Left lung (tissue), 4 donors: ENCODE measurements at regions not wholly inside any gene's neighbourhood (a gene's known extent, or its start where the extent isn't known, plus 50 kb on each side); places are given as distances from the start of the nearest gene placed in this dataset.
"Not testable (repeated sequence)": the region's sequence is repeated elsewhere in the genome, so short reads cannot be mapped to it uniquely, and the experiment has no call there.

Experiments used
- ATAC-seq: fragments of 200-7000 bp; cut with Tn5 transposase; one replicate; pipeline ENCODE4 v1.9.1; 2020; ENCODE audit warnings: moderate library complexity
- DNase-seq, 4 donors: peaks; one replicate each; pipeline ENCODE4 v3.0.0-alpha.2; 2013 to 2020
- H3K27ac ChIP-seq, 2 donors: fragments of 200-600 bp; sonication (generic) in 1 of 2; one replicate each; pipeline versions ENCODE4 v1.5.0 to v1.8.0; 2020 to 2021
- H3K27me3 ChIP-seq, 2 donors: fragments of 200-600 bp; sonication (generic) in 1 of 2; one replicate each; pipeline versions ENCODE4 v1.5.0 to v1.8.0; 2020 to 2021
- H3K36me3 ChIP-seq, 2 donors: fragments of 200-600 bp; sonication (generic) in 1 of 2; one replicate each; pipeline versions ENCODE4 v1.5.0 to v1.8.0; 2020 to 2021
- H3K4me1 ChIP-seq, 2 donors: fragments of 200-600 bp; one replicate each; pipeline ENCODE4 v1.8.0; 2021
- H3K4me3 ChIP-seq, 2 donors: fragments of 200-600 bp; sonication (generic) in 1 of 2; one replicate each; pipeline versions ENCODE4 v1.5.0 to v1.8.0; 2020 to 2021; ENCODE audit warnings: mild to moderate bottlenecking in 1 of 2
- H3K9me3 ChIP-seq, 2 donors: fragments of 200-600 bp; sonication (generic) in 1 of 2; one replicate each; pipeline versions ENCODE4 v1.5.0 to v1.8.0; 2020 to 2021
- intact Hi-C, 2 donors: fragments of 100-400 bp; cut with DNase I; formaldehyde crosslinking; loops; one replicate each; pipeline versions ENCODE4 v1.11.2 to v1.14.2; 2022
- TF ChIP-seq, protein P1 (sequence below), 2 donors: fragments of 200-600 bp; sonication (generic) in 1 of 2; IDR thresholded peaks; one replicate each; pipeline versions ENCODE4 v1.5.0 to v1.8.0; 2021; ENCODE audit warnings: antibody characterized with exemption in 2 of 2
- donor health status: DM: no; HTN: yes; CAD: no.
- donor health status: DM: no; HTN: no; CAD: no.

GRCh38 chr14:25826105-25826504, 771.7 kb downstream of the NOVA1 start:
- no peak overlapping the region for H3K27ac ChIP-seq
- intact Hi-C loops: no loop called here
- no peak for DNase-seq
- no peaks in the 10 kb centered on the region for H3K4me1 ChIP-seq
- no peaks in the 10 kb centered on the region for H3K36me3 ChIP-seq
- TF ChIP-seq, protein P1, sequence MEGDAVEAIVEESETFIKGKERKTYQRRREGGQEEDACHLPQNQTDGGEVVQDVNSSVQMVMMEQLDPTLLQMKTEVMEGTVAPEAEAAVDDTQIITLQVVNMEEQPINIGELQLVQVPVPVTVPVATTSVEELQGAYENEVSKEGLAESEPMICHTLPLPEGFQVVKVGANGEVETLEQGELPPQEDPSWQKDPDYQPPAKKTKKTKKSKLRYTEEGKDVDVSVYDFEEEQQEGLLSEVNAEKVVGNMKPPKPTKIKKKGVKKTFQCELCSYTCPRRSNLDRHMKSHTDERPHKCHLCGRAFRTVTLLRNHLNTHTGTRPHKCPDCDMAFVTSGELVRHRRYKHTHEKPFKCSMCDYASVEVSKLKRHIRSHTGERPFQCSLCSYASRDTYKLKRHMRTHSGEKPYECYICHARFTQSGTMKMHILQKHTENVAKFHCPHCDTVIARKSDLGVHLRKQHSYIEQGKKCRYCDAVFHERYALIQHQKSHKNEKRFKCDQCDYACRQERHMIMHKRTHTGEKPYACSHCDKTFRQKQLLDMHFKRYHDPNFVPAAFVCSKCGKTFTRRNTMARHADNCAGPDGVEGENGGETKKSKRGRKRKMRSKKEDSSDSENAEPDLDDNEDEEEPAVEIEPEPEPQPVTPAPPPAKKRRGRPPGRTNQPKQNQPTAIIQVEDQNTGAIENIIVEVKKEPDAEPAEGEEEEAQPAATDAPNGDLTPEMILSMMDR (IDR thresholded peaks at IDR 0.05): no peak
- H3K9me3 ChIP-seq: no peaks in the 10 kb centered on the region
- ATAC-seq: no peak
- no peaks in the 10 kb centered on the region for H3K27me3 ChIP-seq
- no peak overlapping the region for H3K4me3 ChIP-seq

GRCh38 chr14:25820368-25820767, 770.4 kb upstream of the STXBP6 start:
- no peaks in the 10 kb centered on the region for H3K36me3 ChIP-seq
- no peaks in the 10 kb centered on the region for H3K9me3 ChIP-seq
- TF ChIP-seq, protein P1 (IDR thresholded peaks at IDR 0.05): no peak
- no peak overlapping the region for H3K4me3 ChIP-seq
- H3K4me1 ChIP-seq: no peaks in the 10 kb centered on the region
- H3K27me3 ChIP-seq: no peaks in the 10 kb centered on the region
- intact Hi-C loops: no loop called here
- H3K27ac ChIP-seq: no peak overlapping the region
- DNase-seq (no peak), ATAC-seq (no peak)

DNA sequence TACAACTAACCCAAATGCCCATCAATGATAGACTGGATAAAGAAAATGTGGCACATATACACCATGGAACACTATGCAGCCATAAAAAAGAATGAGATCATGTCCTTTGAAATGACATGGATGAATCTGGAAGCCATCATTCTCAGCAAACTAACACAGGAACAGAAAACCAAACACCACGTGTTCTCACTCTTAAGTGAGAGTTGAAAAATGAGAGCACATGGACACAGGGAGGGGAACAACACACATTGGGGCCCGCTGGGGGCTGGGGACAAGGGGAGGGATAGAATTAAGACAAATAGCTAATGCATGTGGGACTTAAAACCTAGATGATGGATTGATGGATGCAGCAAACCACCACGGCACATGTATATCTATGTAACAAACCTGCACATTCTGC, 764.7 kb upstream of the STXBP6 start:
- H3K4me1 ChIP-seq, H3K9me3 ChIP-seq, DNase-seq, ATAC-seq, intact Hi-C loops, H3K27me3 ChIP-seq, H3K27ac ChIP-seq, H3K4me3 ChIP-seq, H3K36me3 ChIP-seq: not testable (repeated sequence)

GRCh38 chr14:25803386-25804018, 753.6 kb upstream of the STXBP6 start:
- H3K4me1 ChIP-seq: no peaks in the 10 kb centered on the region
- TF ChIP-seq, protein P1 (IDR thresholded peaks at IDR 0.05): no peak
- no peaks in the 10 kb centered on the region for H3K27me3 ChIP-seq
- intact Hi-C loops: no loop called here
- no peaks in the 10 kb centered on the region for H3K36me3 ChIP-seq
- peak in 1 of 4 donors; percentile 2 for DNase-seq
- no peak for ATAC-seq
- no peak overlapping the region for H3K4me3 ChIP-seq
- no peak overlapping the region for H3K27ac ChIP-seq
- H3K9me3 ChIP-seq: no peaks in the 10 kb centered on the region

DNA sequence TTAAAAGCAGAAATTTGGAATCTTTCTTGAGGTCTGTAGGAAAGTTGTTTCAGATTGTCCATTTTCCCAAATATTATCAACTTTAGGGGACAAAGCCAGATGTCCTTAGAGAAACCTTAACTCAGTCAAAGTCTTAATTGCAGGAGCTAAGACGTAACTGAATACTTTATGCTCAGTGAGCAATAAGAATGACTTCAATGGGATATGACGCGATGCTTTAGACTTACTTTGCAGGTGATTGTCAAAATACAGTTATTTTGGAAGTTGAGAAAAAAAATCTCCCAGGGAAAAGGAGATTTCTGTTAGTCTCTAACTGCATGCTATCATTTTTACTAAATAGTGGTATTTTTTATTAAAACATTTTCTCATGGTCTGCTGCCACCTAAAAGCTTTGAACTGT, 750.9 kb upstream of the STXBP6 start:
- Histone ChIP-seq H3K36me3 (no peaks in the 10 kb centered on the region), H3K4me1 (no peaks in the 10 kb centered on the region), H3K9me3 (no peaks in the 10 kb centered on the region), H3K27me3 (no peaks in the 10 kb centered on the region), H3K27ac (no peak overlapping the region), H3K4me3 (no peak overlapping the region)
- no peak for ATAC-seq
- no peak for DNase-seq
- intact Hi-C loops: no loop called here
- TF ChIP-seq, protein P1 (IDR thresholded peaks at IDR 0.05): no peak

GRCh38 chr14:25788252-25788651, 738.3 kb upstream of the STXBP6 start:
- intact Hi-C loops: no loop called here
- H3K36me3 ChIP-seq: no peaks in the 10 kb centered on the region
- no peak for ATAC-seq

More at GRCh38 chr14:25788252-25788651, 738.3 kb upstream of the STXBP6 start:
- DNase-seq: no peak
- TF ChIP-seq, protein P1 (IDR thresholded peaks at IDR 0.05): no peak
- no peaks in the 10 kb centered on the region for H3K27me3 ChIP-seq
- H3K9me3 ChIP-seq: peaks cover 0 to 4% of the 10 kb centered on the region in 2 donors
- H3K27ac ChIP-seq: no peak overlapping the region
- H3K4me1 ChIP-seq: no peaks in the 10 kb centered on the region
- H3K4me3 ChIP-seq: no peak overlapping the region
